ENCODE measurements at regions not wholly inside any gene's neighbourhood (a gene's known extent, or its start where the extent isn't known, plus 50 kb on each side); places are given as distances from the start of the nearest gene placed in this dataset.
A peak's percentile ranks its signal among the peaks of the same experiment; 100 is the strongest.

- TF ChIP-seq TARDBP (IDR thresholded peaks at IDR 0.05) (no peak), PKNOX1 (IDR thresholded peaks at IDR 0.05) (no peak), CTBP1 (IDR thresholded peaks at IDR 0.05; ENCODE audit: borderline replicate concordance) (no peak), ZNF384 (IDR thresholded peaks at IDR 0.05) (peak; percentile 81), HDGF (IDR thresholded peaks at IDR 0.05; ENCODE audit: borderline replicate concordance) (no peak), ARNT (IDR thresholded peaks at IDR 0.05) (no peak), FOXA1 (IDR thresholded peaks at IDR 0.05) (no peak), NFRKB (IDR thresholded peaks at IDR 0.05) (no peak), L3MBTL2 (conservative IDR thresholded peaks at IDR 0.05) (no peak; the same call in none of the 2 replicates)
These were observed 101.0 kb upstream of the EEF1E1 start for GRCh38 chr6:8203337-8203736.

Data from HEK293T (cell line).